ENCODE measurements at regions not wholly inside any gene's neighbourhood (a gene's known extent, or its start where the extent isn't known, plus 50 kb on each side); places are given as distances from the start of the nearest gene placed in this dataset.

- Histone ChIP-seq H3K9ac (ENCODE audit: extremely low read depth, low read length, poor library complexity, severe bottlenecking) (no peak overlapping the region), H3K36me3 (ENCODE audit: control insufficient read depth, insufficient read depth, low read length) (no peaks in the 10 kb centered on the region), H3K27ac (ENCODE audit: low read depth, low read length) (no peak overlapping the region), H3K4me3 (ENCODE audit: low read length) (no peak overlapping the region), H3K4me1 (ENCODE audit: control insufficient read depth, insufficient read depth, low read length) (no peaks in the 10 kb centered on the region), H3K27me3 (ENCODE audit: control insufficient read depth, insufficient read depth, low read length, poor library complexity, severe bottlenecking) (no peaks in the 10 kb centered on the region), H3K9me3 (ENCODE audit: control insufficient read depth, low read length) (peaks cover 29% of the 10 kb centered on the region)
- no peak overlapping the region for H3K27ac Mint-ChIP-seq
- no peaks in the 10 kb centered on the region for H3K4me1 Mint-ChIP-seq
- WGBS, 2 experiments (ENCODE audit: insufficient coverage in 1 of 2, insufficient read length in 1 of 2) = 95 to 100% methylated on average over 1 of the region's 1 CpG
- H3K36me3 Mint-ChIP-seq (ENCODE audit: low read depth) = peaks cover 8% of the 10 kb centered on the region
- TF ChIP-seq CTCF (conservative IDR thresholded peaks at IDR 0.05) = no peak
- no peak overlapping the region for H3K4me3 Mint-ChIP-seq
- peaks cover 27% of the 10 kb centered on the region for H3K9me3 Mint-ChIP-seq
- H3K27me3 Mint-ChIP-seq (ENCODE audit: insufficient read depth) = no peaks in the 10 kb centered on the region
- DNase-seq = no peak
These were observed 120.2 kb upstream of the LRRTM4 start for GRCh38 chr2:77642339-77642738.

- TF ChIP-seq CTCF (conservative IDR thresholded peaks at IDR 0.05) = no peak
- Mint-ChIP-seq H3K36me3 (ENCODE audit: low read depth) (no peaks in the 10 kb centered on the region), H3K4me3 (no peak overlapping the region), H3K4me1 (peaks cover 8% of the 10 kb centered on the region), H3K27ac (no peak overlapping the region), H3K27me3 (ENCODE audit: insufficient read depth) (no peaks in the 10 kb centered on the region), H3K9me3 (peaks cover 6% of the 10 kb centered on the region)
- Histone ChIP-seq H3K4me3 (ENCODE audit: low read length) (no peak overlapping the region), H3K27ac (ENCODE audit: low read depth, low read length) (no peak overlapping the region), H3K9ac (ENCODE audit: extremely low read depth, low read length, poor library complexity, severe bottlenecking) (no peak overlapping the region), H3K27me3 (ENCODE audit: control insufficient read depth, insufficient read depth, low read length, poor library complexity, severe bottlenecking) (no peaks in the 10 kb centered on the region), H3K36me3 (ENCODE audit: control insufficient read depth, insufficient read depth, low read length) (no peaks in the 10 kb centered on the region), H3K9me3 (ENCODE audit: control insufficient read depth, low read length) (peaks cover 4% of the 10 kb centered on the region), H3K4me1 (ENCODE audit: control insufficient read depth, insufficient read depth, low read length) (no peaks in the 10 kb centered on the region)
- DNase-seq = no peak
- WGBS, 2 experiments (ENCODE audit: insufficient coverage in 1 of 2, insufficient read length in 1 of 2) = 40% methylated on average over 1 of the region's 1 CpG; no CpG with 5 or more reads in 1 of the 2 experiments
These were observed 127.7 kb upstream of the LRRTM4 start for GRCh38 chr2:77649856-77650255.

GRCh38 chr2:77652499-77652898 lies 130.3 kb upstream of the LRRTM4 start:
- Mint-ChIP-seq H3K4me1 (peaks cover 8% of the 10 kb centered on the region), H3K27me3 (ENCODE audit: insufficient read depth) (peaks cover 2% of the 10 kb centered on the region), H3K4me3 (no peak overlapping the region), H3K36me3 (ENCODE audit: low read depth) (peaks cover 4% of the 10 kb centered on the region), H3K27ac (no peak overlapping the region), H3K9me3 (peaks cover 7% of the 10 kb centered on the region)
- TF ChIP-seq CTCF (conservative IDR thresholded peaks at IDR 0.05) = no peak
- no peak for DNase-seq
- Histone ChIP-seq H3K4me1 (ENCODE audit: control insufficient read depth, insufficient read depth, low read length) (no peaks in the 10 kb centered on the region), H3K9me3 (ENCODE audit: control insufficient read depth, low read length) (no peaks in the 10 kb centered on the region), H3K4me3 (ENCODE audit: low read length) (no peak overlapping the region), H3K27me3 (ENCODE audit: control insufficient read depth, insufficient read depth, low read length, poor library complexity, severe bottlenecking) (no peaks in the 10 kb centered on the region), H3K9ac (ENCODE audit: extremely low read depth, low read length, poor library complexity, severe bottlenecking) (no peak overlapping the region), H3K36me3 (ENCODE audit: control insufficient read depth, insufficient read depth, low read length) (no peaks in the 10 kb centered on the region), H3K27ac (ENCODE audit: low read depth, low read length) (no peak overlapping the region)
- WGBS, 2 experiments (ENCODE audit: insufficient coverage in 1 of 2, insufficient read length in 1 of 2) = 90 to 96% methylated on average over 2 of the region's 2 CpGs
